ENCODE measurements at regions not wholly inside any gene's neighbourhood (a gene's known extent, or its start where the extent isn't known, plus 50 kb on each side); places are given as distances from the start of the nearest gene placed in this dataset.

DNA sequence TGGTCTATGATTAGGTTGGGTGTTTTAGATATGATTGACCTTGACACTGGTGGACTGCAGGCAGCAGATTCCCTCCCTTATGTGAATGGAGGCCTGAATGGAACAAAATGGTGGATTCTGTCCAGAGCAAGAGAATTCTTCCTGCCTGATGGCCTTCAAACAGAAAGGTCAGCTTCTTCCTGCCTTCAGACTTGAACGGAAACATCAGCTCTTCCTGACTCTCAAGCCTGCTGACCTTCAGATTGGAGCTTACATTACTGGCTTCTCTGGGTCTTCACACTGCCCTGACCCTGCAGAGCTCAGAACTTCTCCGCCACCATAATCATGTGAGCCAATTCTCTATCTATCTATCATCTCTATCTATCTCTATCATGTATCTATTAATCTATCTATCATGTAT lies 111.6 kb downstream of the RAMP3 start:
- TF ChIP-seq CEBPB (IDR thresholded peaks at IDR 0.05) (no peak), TAF1 (IDR thresholded peaks at IDR 0.05; ENCODE audit: low read depth) (no peak), TCF12 (IDR thresholded peaks at IDR 0.05; ENCODE audit: low read depth) (no peak), EGR1 (IDR thresholded peaks at IDR 0.05) (no peak), RAD21 (IDR thresholded peaks at IDR 0.05; ENCODE audit: low read depth) (no peak), YY1 (IDR thresholded peaks at IDR 0.05; ENCODE audit: low read depth) (no peak), EP300 (IDR thresholded peaks at IDR 0.05; ENCODE audit: borderline replicate concordance) (no peak), CREB1 (IDR thresholded peaks at IDR 0.05; ENCODE audit: low read depth) (no peak), ZBTB7A (IDR thresholded peaks at IDR 0.05; ENCODE audit: low read depth) (no peak), FOXM1 (IDR thresholded peaks at IDR 0.05; ENCODE audit: borderline replicate concordance, low read depth) (no peak), TEAD4 (IDR thresholded peaks at IDR 0.05) (no peak)
- TF ChIP-seq, protein P1, sequence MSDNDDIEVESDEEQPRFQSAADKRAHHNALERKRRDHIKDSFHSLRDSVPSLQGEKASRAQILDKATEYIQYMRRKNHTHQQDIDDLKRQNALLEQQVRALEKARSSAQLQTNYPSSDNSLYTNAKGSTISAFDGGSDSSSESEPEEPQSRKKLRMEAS (IDR thresholded peaks at IDR 0.05), result no peak
- TF ChIP-seq, protein P2, sequence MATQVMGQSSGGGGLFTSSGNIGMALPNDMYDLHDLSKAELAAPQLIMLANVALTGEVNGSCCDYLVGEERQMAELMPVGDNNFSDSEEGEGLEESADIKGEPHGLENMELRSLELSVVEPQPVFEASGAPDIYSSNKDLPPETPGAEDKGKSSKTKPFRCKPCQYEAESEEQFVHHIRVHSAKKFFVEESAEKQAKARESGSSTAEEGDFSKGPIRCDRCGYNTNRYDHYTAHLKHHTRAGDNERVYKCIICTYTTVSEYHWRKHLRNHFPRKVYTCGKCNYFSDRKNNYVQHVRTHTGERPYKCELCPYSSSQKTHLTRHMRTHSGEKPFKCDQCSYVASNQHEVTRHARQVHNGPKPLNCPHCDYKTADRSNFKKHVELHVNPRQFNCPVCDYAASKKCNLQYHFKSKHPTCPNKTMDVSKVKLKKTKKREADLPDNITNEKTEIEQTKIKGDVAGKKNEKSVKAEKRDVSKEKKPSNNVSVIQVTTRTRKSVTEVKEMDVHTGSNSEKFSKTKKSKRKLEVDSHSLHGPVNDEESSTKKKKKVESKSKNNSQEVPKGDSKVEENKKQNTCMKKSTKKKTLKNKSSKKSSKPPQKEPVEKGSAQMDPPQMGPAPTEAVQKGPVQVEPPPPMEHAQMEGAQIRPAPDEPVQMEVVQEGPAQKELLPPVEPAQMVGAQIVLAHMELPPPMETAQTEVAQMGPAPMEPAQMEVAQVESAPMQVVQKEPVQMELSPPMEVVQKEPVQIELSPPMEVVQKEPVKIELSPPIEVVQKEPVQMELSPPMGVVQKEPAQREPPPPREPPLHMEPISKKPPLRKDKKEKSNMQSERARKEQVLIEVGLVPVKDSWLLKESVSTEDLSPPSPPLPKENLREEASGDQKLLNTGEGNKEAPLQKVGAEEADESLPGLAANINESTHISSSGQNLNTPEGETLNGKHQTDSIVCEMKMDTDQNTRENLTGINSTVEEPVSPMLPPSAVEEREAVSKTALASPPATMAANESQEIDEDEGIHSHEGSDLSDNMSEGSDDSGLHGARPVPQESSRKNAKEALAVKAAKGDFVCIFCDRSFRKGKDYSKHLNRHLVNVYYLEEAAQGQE (IDR thresholded peaks at IDR 0.05; ENCODE audit: low read depth), result no peak

Measured in Ishikawa (cell line).